ENCODE measurements at regions not wholly inside any gene's neighbourhood (a gene's known extent, or its start where the extent isn't known, plus 50 kb on each side); places are given as distances from the start of the nearest gene placed in this dataset.

- Histone ChIP-seq H3K9ac (no peak overlapping the region), H3K9me3 (ENCODE audit: control insufficient read depth, low read length) (no peaks in the 10 kb centered on the region), H2AFZ (no peak overlapping the region), H3K79me2 (no peaks in the 10 kb centered on the region), H3K4me2 (ENCODE audit: low read length) (no peak overlapping the region), H3K36me3 (ENCODE audit: control insufficient read depth, insufficient read depth, low read length) (no peaks in the 10 kb centered on the region), H3K27me3 (ENCODE audit: control insufficient read depth, insufficient read depth, low read length) (no peaks in the 10 kb centered on the region), H3K27ac (no peak overlapping the region), H3K4me1 (no peaks in the 10 kb centered on the region), H3K4me3 (ENCODE audit: low read depth, low read length) (no peak overlapping the region)
- TF ChIP-seq CTCF (IDR thresholded peaks at IDR 0.05): no peak
Observed at GRCh38 chr9:105854026-105854782, 159.9 kb downstream of the TMEM38B start.

- H3K9ac ChIP-seq: no peak overlapping the region
Observed at GRCh38 chr9:105854783-105855724, 160.7 kb downstream of the TMEM38B start.

GRCh38 chr9:105855987-105856386 lies 161.6 kb downstream of the TMEM38B start:
- Histone ChIP-seq H3K4me3 (ENCODE audit: low read depth, low read length) (no peak overlapping the region), H3K79me2 (no peaks in the 10 kb centered on the region), H3K4me1 (no peaks in the 10 kb centered on the region), H3K27me3 (ENCODE audit: control insufficient read depth, insufficient read depth, low read length) (no peaks in the 10 kb centered on the region), H3K27ac (no peak overlapping the region), H2AFZ (no peak overlapping the region), H3K9me3 (ENCODE audit: control insufficient read depth, low read length) (no peaks in the 10 kb centered on the region), H3K4me2 (ENCODE audit: low read length) (no peak overlapping the region), H3K36me3 (ENCODE audit: control insufficient read depth, insufficient read depth, low read length) (no peaks in the 10 kb centered on the region), H3K9ac (no peak overlapping the region)
- TF ChIP-seq CTCF (IDR thresholded peaks at IDR 0.05): no peak

More at GRCh38 chr9:105854783-105855724, 160.7 kb downstream of the TMEM38B start:
- no peak for TF ChIP-seq CTCF (IDR thresholded peaks at IDR 0.05)
- H3K79me2 ChIP-seq: no peaks in the 10 kb centered on the region
- H3K4me3 ChIP-seq (ENCODE audit: low read depth, low read length): no peak overlapping the region
- H2AFZ ChIP-seq: no peak overlapping the region
- no peaks in the 10 kb centered on the region for H3K27me3 ChIP-seq (ENCODE audit: control insufficient read depth, insufficient read depth, low read length)
- H3K27ac ChIP-seq: no peak overlapping the region
- H3K36me3 ChIP-seq (ENCODE audit: control insufficient read depth, insufficient read depth, low read length): no peaks in the 10 kb centered on the region
- no peak overlapping the region for H3K4me2 ChIP-seq (ENCODE audit: low read length)
- no peaks in the 10 kb centered on the region for H3K9me3 ChIP-seq (ENCODE audit: control insufficient read depth, low read length)
- H3K4me1 ChIP-seq: no peaks in the 10 kb centered on the region

GRCh38 chr9:105858006-105858690 lies 163.8 kb downstream of the TMEM38B start:
- no peak overlapping the region for H3K4me3 ChIP-seq (ENCODE audit: low read depth, low read length)
- H3K27ac ChIP-seq: no peak overlapping the region
- no peaks in the 10 kb centered on the region for H3K79me2 ChIP-seq
- no peak overlapping the region for H2AFZ ChIP-seq
- no peaks in the 10 kb centered on the region for H3K27me3 ChIP-seq (ENCODE audit: control insufficient read depth, insufficient read depth, low read length)
- H3K9ac ChIP-seq: no peak overlapping the region
- no peaks in the 10 kb centered on the region for H3K4me1 ChIP-seq
- no peak overlapping the region for H3K4me2 ChIP-seq (ENCODE audit: low read length)
- H3K9me3 ChIP-seq (ENCODE audit: control insufficient read depth, low read length): no peaks in the 10 kb centered on the region
- H3K36me3 ChIP-seq (ENCODE audit: control insufficient read depth, insufficient read depth, low read length): no peaks in the 10 kb centered on the region
- no peak for TF ChIP-seq CTCF (IDR thresholded peaks at IDR 0.05)

Measured in parathyroid adenoma (tissue), 2 donors.